Head of caudate nucleus (tissue), 42 donors: ENCODE measurements at regions not wholly inside any gene's neighbourhood (a gene's known extent, or its start where the extent isn't known, plus 50 kb on each side); places are given as distances from the start of the nearest gene placed in this dataset.
A peak's percentile ranks its signal among the peaks of the same experiment; 100 is the strongest.
"Not testable (repeated sequence)": the region's sequence is repeated elsewhere in the genome, so short reads cannot be mapped to it uniquely, and the experiment has no call there.

ENCODE experiments used
- DNase-seq, 42 donors: peaks; one replicate each; pipeline versions ENCODE4 v3.0.0 to v3.0.0-alpha.2; 2020 to 2021; ENCODE audit warnings: mixed read lengths in 7 of 42
- intact Hi-C: fragments of 100-400 bp; cut with DNase I; formaldehyde crosslinking; loops from one replicate; pipeline ENCODE4 v1.15.0; 2022

- DNase-seq, result no peak
- intact Hi-C loops, result no loop called here
Measured at GRCh38 chr18:75752740-75753263, 325.3 kb upstream of the SMIM21 start.

GRCh38 chr18:75745147-75745546 lies 317.6 kb upstream of the SMIM21 start:
- intact Hi-C loops, result no loop called here
- DNase-seq, result no peak

DNA sequence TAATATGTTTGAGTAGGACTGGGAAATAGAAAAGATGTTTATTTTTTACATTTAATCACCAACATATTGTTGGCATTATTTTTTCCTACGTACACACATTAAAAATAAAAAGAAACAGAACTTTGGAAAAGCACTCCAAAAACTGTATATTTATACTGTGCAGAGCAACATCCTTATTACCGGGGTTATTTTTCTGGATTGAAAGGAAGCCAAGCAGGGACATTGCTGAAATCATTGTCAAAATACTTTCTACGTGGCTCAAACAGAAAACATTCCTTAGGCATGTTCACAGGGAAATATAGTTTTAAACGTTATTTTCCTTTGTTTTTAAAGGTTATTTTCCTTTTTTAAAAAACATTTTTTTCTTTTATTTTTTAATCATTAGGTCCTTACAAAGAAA lies 315.0 kb upstream of the SMIM21 start:
- DNase-seq, result no peak
- intact Hi-C loops, result no loop called here

DNA sequence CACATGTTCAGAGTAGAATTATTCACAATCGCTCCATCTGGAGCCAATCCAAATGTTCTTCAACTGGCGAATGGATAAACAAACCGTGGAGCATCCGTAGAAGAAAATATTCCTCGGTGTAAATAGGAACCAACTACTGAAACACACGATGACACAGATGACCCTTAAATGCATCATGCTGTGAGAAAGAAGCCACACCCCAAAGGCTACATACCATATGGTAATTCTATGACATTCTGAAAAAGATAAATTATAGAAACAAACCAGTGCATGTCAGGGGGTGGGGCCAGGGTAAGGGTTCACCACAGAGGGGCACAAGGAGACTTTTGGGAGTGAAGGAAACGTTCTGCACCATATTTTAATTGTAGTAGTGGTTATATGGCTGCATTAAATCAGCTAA lies 312.2 kb upstream of the SMIM21 start:
- intact Hi-C loops, result no loop called here
- DNase-seq, result no peak

GRCh38 chr18:75735291-75735690 lies 307.8 kb upstream of the SMIM21 start:
- DNase-seq, result no peak
- intact Hi-C loops, result no loop called here

- intact Hi-C loops, result no loop called here
- DNase-seq, result no peak
Measured at GRCh38 chr18:75730249-75730648, 302.7 kb upstream of the SMIM21 start.

GRCh38 chr18:75728621-75729020 lies 301.1 kb upstream of the SMIM21 start:
- no peak for DNase-seq
- intact Hi-C loops, result no loop called here

DNA sequence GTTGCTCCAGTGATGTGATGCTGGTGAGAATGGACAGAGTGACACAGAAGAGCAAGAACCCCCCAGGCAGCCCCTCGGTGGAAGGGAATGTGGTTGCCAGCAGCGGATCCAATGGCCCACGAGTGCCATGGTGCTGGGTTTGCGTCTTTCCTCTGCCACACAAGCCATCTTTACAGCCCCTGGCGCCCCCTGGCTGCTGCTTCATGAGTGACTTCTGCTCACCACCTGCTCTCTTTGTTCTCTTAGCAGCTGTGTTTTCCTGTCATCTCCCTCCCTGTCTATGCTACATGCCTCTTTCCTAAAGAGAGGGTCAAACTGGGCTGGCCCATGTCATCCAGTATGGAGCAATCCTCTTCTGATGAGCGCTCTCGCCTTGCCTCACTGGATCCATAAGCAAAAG lies 300.0 kb upstream of the SMIM21 start:
- peak in 41 of 42 donors; percentile 22 to 85 (median 60) for DNase-seq
- intact Hi-C loops, result no loop called here

DNA sequence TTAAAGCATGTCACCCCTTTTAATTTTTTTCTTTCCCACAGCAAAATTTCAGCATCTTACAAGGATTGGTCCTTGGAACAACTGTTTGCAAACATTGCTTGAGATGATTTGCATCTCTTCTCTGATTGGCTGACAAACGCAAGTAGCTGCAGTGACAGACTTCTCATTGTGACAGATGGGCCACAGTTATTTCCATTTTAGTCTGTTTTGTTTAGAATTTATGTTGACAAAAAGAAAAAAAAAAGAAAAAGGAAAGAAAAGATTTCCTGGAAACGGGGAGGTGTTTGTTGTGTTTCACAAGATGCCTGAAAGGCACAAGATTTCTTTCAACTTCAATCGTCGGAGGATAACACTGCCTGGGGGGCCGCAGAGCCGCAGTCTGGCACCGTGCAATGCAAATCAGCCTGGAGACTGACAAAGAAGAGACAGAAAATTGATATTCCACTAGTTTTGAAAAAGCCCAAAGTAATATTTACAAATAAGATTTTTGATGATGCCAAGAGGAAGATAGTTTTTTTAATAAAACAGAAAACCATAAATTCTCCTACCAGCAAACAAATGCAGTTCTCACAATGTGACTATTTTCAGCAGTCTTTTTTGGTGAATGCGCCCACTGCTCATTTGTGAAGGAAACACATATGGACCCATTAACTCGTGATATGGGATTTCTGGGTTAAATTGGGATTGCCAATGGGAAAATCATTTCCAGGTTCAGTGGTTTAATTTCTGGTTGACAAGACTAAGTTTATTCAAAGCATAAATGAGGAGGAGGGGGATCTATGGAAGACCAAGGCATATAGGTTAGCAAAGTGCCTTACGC lies 296.2 kb upstream of the SMIM21 start:
- intact Hi-C loops, result no loop called here
- DNase-seq, result peak in 2 of 42 donors; percentile 6 to 9

GRCh38 chr18:75714766-75715165 lies 287.3 kb upstream of the SMIM21 start:
- no peak for DNase-seq
- intact Hi-C loops, result no loop called here

DNA sequence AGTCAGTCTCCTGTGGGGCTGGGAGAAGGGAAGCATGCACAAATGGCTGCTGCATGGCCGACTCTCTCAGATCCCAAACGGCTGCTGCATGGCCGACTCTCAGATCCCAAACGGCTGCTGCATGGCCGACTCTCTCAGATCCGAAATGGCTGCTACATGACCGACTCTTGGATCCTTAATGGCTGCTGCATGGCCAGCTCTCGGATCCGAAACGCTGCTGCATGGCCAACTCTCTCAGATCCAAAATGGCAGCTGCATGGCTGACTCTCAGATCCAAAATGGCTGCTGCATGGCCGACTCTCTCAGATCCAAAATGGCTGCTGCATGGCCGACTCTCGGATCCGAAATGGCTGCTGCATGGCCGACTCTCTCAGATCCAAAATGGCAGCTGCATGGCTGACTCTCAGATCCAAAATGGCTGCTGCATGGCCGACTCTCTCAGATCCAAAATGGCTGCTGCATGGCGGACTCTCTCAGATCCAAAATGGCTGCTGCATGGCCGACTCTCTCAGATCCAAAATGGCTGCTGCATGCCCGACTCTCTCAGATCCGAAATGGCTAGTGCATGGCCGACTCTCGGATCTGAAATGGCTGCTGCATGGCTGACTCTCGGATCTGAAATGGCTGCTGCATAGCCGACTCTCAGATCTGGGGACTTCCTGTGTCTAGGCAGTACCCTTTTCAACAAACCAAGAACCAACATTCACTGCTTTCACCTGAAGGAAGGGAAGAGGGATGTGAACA lies 284.8 kb upstream of the SMIM21 start:
- DNase-seq, intact Hi-C loops: not testable (repeated sequence)

DNA sequence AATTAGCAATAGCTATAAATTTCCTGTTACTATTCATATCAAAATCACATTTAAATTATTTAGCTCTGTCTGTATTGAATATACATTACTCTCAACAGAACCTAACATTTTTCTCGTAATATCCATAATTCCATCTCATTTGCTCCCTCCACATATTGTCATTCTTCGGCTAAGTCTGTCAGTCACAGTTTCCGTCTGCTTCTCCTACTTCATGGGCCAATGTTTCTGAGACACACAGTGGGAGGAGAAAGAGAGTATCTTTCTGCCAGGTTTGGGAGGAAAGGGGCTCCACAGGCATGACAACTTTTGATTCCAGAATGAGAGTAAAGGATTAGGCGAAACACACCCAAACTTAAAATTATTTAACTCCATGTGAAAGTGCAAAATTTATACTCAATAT lies 273.1 kb upstream of the SMIM21 start:
- intact Hi-C loops, result no loop called here
- no peak for DNase-seq

DNA sequence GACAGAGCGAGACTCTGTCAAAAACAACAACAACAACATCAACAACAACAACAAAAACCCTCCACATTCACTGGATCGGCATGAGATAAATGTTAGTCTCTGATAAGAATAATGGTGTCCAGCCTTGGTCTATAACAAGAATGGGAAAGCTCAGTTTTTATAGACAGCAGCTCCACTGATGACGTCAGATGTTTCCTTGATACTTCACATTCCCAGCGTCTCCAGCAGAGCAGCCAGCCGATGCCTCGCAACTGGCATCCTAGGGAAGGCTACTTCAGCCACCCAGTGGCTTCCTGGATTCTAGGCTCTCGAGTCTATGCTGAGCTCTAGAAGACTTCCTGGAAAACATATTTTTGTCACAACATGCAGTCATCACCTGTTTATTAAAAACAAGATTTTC lies 271.4 kb upstream of the SMIM21 start:
- no peak for DNase-seq
- intact Hi-C loops, result no loop called here

- DNase-seq, result no peak
- intact Hi-C loops, result no loop called here
Measured at GRCh38 chr18:75697493-75697892, 270.0 kb upstream of the SMIM21 start.

DNA sequence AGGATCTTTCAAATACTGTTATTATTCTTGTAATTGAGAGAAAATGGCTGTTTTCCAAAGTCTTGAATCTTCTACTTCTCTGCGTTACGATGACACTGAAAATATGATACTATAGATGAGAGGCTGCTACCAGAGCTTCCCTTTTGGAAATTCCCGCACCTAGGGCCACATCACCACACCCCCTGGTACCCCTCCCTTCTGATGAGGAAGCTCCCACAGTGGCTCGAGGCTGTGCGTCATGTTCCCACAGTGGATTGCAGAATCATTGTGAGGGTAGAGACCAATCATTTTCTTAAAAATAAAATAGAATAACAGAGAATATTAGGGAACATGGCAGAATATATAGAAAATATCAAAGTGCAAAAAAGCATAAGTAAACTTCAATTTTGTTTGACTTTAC lies 268.9 kb upstream of the SMIM21 start:
- intact Hi-C loops, result no loop called here
- no peak for DNase-seq

- intact Hi-C loops, result no loop called here
- DNase-seq, result peak in 31 of 42 donors; percentile 11 to 73 (median 35)
Measured at GRCh38 chr18:75694292-75694691, 266.8 kb upstream of the SMIM21 start.

DNA sequence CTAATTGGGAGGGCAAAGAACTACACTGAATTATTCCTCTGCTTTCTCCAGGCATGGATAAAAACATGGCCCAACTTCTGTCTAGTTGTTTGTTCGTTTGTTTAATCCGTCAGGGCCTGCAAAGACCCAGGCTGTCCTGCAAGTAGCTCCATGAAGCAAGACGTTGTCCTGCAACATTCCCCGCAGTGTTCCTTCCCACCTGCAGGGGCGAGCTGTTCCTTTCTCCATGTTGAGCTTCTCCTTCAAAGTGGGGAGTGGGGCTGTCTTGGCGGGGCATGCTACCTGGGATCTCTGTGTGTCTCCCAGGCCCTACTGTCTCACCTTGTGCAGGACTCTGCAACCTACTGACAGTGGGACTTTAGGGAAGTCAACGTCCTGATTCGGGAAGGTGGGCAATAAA lies 264.0 kb upstream of the SMIM21 start:
- no peak for DNase-seq
- intact Hi-C loops, result no loop called here

DNA sequence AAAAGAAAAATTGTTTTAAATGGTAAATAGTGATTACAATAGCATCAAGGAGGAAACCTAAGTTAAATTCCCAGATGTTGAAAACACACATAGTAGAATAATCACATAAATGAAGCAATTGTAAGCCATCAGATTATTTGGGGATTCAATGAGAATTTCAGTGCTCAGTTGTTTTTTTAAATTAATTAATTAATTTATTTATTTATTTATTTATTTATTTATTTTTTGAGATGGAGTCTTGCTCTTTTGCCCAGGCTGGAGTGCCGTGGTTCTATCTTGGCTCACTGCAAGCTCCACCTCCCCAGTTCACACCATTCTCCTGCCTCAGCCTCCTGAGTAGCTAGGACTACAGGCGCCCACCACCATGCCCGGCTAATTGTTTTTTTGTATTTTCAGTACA lies 262.8 kb upstream of the SMIM21 start:
- DNase-seq, intact Hi-C loops: not testable (repeated sequence)

DNA sequence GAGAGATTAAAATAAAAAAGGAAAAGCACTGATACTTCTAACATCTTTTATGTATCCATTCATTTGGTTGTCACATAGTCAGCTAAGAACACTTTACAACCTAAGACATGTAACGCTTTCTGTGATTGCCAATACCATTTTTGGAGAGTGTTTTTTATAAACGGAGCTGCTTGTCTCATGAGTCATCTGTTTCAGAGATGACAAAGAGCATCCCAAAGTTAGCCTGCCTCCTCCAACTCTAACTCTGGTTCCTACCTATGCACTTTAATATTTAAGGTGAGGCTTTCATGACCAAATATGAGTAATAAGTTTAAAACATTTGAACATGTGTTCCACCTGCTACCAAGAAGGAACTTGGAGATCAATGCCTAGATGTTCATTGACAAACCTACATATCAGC lies 260.1 kb upstream of the SMIM21 start:
- DNase-seq, result peak in 9 of 42 donors; percentile 10 to 64 (median 29)
- intact Hi-C loops, result no loop called here

GRCh38 chr18:75683426-75683825 lies 255.9 kb upstream of the SMIM21 start:
- no peak for DNase-seq
- intact Hi-C loops, result no loop called here
